Suppressor macrophage treated with lipopolysaccharide for 1 hour (primary cell): ENCODE measurements at regions not wholly inside any gene's neighbourhood (a gene's known extent, or its start where the extent isn't known, plus 50 kb on each side); places are given as distances from the start of the nearest gene placed in this dataset.
"Not testable (repeated sequence)": the region's sequence is repeated elsewhere in the genome, so short reads cannot be mapped to it uniquely, and the experiment has no call there.

ENCODE experiments used
- DNase-seq, 3 donors: peaks; one replicate each; pipeline ENCODE4 v3.0.0-alpha.2; 2020 to 2022

GRCh38 chr5:126044931-126045565, 378.2 kb upstream of the GRAMD2B start:
- no peak for DNase-seq

DNA sequence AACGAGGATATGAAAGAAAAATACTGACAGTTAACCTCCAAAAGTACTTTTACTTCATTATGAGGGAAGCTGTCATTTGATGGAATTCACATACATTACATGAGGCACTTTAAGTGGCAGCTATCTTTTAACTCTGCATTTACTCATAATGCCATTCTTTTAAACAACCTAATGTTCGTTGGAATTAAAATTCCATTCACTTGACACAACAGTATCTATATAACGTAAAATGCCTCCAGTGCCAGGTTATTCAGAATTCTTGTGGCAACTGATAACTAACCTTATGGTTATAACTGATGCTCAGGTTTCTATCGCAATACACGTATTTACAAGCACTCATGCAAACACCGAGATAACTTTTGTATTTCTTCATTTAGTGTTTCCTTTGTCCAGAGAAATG, 376.9 kb upstream of the GRAMD2B start:
- no peak for DNase-seq

DNA sequence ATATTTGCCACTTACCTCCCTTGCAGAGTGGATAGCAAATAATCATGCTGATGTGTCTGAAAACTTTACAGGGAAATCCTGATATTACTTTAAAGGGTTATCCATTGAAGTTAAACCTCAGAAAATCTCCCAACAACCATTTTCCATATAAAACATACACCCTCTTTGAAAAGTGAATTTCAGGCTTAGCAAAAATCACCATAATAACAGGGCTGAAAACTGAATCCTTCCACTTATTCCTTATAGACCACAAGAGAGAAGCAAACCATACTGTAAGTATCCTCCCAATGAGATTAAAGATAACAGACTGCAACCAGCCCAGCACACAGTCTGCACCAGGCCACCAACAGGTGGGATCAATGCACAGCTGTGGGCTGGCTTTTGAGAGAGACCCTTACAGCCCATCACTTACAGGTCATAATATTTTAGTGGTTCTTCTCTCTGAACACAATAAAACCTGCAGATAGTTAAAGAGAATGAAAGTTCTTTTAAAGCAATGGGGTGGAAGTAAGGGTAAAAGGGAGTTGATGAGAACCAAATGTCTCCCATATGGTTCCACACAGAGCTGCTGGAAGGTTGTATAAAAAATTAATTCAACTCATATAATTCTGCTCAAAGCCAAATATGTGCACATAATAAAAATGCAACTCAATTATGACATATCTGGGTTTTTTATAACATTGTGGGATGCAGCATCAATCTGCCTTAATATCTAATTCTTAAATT, 376.2 kb upstream of the GRAMD2B start:
- DNase-seq: no peak

GRCh38 chr5:126052120-126052519, 371.1 kb upstream of the GRAMD2B start:
- DNase-seq: no peak

GRCh38 chr5:126052791-126053190, 370.4 kb upstream of the GRAMD2B start:
- no peak for DNase-seq

DNA sequence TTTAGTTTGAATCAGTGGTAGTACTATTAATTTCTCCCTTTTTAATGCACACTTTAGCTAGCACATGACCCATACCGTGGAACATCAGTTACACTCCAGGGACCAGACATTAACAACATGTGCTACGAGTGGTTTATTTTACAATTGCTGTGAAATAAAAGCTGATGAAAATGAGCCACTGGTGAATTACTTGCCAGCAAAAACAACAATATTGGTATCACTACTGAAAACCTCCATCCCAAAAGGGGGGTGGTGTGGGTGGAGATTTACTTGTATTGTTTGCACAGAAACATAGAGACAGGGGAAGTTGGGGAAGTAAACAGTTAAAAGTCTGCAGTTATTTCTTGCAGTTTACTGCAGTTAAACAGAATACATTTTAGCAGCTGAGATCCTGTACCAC, 369.6 kb upstream of the GRAMD2B start:
- DNase-seq: no peak

GRCh38 chr5:126054577-126055347, 368.4 kb upstream of the GRAMD2B start:
- no peak for DNase-seq

GRCh38 chr5:126055348-126055729, 367.9 kb upstream of the GRAMD2B start:
- DNase-seq: no peak

GRCh38 chr5:126056352-126056751, 366.9 kb upstream of the GRAMD2B start:
- no peak for DNase-seq

DNA sequence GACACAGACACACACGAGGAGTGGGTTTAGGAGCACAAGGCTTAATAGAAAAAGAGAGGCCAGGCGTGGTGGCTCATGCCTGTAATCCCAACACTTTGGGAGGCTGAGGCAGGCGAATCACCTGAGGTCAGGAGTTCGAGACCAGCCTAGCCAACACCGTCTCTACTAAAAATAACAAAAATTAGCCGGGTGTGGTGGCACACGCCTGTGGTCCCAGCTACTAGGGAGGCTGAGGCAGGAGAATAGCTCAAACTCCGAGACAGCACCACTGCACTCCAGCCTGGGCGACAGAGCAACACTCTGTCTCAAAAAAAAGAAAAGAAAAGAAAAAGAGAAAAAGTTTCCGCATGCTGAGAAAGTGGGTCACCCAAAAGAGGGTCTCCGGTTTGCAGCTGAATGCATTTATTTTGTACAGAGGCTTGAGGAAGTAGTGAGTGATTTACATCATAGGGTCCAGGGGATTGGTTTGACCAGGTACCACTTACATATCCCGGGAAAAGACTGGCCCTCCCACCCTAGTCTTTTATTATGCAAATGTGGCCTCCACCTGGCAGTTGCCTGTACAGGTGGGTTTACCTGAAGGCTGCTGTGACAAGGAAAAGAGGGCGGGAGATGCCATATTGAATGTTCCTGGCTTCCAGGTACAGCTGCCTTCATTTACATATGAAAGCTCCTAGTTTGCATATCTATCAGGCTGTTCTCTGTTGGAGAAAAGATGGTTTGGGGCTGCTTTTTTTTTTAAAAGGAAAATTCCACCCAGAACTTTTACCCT, 366.2 kb upstream of the GRAMD2B start:
- DNase-seq: no peak

- not testable (repeated sequence) for DNase-seq
Observed at GRCh38 chr5:126058392-126058791, 364.8 kb upstream of the GRAMD2B start.

DNA sequence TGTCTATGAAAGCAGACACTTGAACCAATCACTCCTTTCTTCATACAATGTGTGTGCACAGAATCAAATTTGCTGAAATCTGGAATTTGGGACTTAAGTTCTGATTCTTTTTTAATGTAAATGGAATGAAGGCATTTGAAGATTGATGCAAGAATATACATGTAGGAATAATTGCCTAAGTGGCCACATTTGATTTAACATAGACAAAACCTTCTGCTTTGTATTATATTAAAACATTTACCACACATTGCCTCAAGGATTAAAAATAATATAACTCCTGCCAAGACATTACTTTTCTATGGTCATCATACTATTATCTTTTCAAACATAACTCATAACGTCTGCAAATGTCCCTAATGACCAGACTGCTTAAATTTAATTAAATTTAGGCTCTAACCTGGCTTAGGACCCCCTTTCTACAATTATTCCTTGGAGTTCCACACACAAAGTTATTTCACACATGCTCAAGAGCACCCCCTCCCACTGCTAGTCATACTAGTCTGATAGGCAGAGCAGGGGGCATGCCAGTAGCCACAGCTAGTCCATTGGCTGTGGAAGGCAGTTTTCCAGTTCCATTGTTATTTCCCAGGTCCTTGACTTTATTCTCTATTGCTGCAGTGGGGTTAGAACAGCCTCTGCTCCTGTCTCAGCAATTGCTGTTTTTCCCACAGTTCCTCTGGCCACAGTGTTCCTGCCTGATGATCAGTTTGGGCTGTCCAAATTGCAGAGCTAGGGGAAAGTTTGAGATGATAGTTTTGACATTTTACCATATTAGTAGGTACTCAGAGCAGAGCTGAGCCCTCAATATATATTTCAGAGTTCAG, 360.6 kb upstream of the GRAMD2B start:
- no peak for DNase-seq

DNA sequence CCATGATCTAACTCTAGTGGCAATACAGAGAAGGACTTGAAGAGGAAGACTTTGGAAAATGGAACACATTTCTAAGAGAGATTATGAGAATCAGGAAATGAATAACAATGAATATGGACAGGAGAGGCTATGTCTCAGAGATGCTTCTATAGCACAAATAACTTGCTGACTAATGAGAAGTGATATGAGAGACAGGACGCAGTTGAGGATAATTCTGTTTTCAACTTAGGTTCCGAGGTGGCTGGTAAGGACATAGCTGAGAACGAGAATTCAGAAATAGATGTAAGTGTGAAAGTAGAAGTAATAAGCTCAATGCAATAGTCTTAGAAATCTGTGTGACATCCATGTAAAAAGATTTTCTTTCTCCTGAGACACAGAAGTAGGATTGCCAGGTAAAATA, 358.1 kb upstream of the GRAMD2B start:
- DNase-seq: no peak

DNA sequence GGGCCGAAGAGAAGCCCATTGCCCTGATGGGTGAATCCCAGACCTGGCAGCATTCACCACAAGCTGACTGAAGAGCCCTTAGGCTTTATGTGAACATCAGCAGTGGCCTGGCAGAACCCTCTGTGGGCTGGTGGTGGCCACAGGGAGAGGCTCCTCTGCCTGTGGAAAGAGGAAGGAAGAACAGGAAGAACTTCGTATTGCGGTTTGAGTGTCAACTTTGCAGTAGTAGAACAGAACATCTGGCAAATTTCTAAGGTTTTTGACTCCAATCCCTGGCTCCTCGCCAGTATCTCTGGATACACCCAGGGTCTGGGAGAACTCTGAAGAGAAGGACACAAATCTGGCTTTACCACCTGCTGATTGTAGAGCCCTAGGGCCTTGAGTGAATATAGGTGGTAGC, 356.4 kb upstream of the GRAMD2B start:
- DNase-seq: no peak

DNA sequence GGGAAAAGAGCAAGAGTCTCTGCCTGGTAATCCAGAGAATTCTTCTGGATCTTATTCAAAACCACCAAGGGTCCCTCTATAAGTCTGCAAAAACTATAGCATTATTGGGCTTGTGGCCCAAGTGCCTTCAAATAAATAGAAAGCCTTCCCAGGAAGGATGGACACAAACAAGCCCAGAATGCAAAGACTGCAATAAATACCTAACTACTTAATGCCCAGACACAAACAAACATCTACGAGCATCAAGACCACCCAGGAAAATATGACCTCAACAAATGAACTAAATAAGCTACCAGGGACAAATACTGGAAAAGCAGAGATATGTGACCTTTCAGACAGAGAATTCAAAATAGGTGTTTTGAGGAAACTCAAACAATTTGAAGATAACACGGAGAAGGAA, 355.8 kb upstream of the GRAMD2B start:
- DNase-seq: no peak

- DNase-seq: no peak
Observed at GRCh38 chr5:126069329-126069728, 353.9 kb upstream of the GRAMD2B start.

- no peak for DNase-seq
Observed at GRCh38 chr5:126070481-126070880, 352.7 kb upstream of the GRAMD2B start.

DNA sequence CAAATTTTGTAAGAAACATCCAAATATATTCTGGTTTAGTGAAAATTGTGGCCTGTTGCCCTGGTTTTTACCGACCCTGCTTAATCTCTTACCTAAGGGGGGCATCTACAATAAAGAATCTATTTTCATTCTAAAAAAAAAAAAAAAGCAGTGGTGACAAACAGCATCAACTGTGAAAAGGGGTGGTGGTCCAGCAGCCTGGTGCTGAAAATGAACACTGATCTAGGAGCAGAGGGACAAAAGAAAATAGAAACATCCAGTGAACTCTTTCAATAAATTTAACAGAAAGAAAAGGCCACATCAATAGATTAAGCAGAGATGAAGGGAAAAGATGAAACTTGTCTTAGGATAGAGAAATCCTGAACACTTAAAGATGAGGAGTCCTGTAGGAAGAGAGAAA, 348.7 kb upstream of the GRAMD2B start:
- no peak for DNase-seq

DNA sequence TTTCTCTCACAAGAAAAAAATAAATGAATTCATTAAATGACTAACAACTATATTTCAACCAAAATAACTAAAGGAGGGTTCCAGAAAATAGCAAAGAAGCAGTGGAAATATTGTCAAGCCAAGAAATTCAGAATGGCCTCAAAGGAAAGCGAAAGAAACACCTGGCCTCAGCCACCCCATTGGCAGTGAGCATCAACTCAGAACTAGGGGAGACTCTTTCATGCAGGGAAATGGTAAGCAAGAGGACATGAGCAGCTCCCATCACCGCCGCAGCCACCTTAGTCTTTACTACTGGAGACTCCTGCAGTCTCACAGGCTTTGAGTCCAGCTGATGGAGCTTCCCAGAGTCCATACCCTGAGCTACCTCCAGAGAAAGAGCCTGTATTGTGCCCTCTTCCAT, 343.9 kb upstream of the GRAMD2B start:
- DNase-seq: no peak

GRCh38 chr5:126081209-126081608, 342.0 kb upstream of the GRAMD2B start:
- no peak for DNase-seq

DNA sequence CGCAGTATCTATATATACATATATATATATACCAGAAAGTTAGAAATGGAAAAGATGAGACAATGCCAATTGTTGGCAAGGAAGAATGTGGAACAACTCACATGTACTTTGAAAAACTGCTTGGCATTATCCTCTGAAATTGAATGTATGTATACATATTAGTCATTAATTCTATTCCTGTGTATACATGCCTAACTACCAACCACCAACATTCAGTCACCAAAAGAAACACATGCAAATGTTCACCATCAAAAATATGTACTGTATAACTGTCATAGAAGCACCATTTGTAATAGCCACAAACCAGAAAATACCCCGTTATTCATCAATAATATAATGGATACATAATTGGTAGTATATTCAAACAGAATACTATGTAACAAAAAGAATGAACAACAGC, 330.2 kb upstream of the GRAMD2B start:
- DNase-seq: no peak

GRCh38 chr5:126093718-126094117, 329.5 kb upstream of the GRAMD2B start:
- DNase-seq: no peak
